ENCODE measurements at regions not wholly inside any gene's neighbourhood (a gene's known extent, or its start where the extent isn't known, plus 50 kb on each side); places are given as distances from the start of the nearest gene placed in this dataset.

DNA sequence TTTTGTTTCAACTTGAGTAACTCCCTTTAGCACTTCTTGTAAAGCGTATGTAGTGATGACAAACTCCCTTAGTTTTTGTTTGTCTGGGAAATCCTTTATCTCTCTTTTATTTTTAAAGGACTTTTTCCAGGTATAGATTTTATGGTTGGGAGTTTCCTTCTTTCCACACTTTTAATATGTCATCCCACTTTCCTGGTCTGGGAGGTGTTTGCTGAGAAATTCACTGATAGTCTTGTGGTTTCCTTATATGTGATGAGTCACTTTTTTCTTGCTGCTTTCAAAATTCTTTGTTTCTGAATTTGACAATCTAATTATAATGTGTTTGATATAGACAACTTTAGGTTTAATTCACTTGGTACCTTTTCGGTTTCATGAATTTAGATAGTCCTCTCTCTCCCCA is 353.9 kb downstream of the GPAT3 start (continued):
- TF ChIP-seq, protein P1, sequence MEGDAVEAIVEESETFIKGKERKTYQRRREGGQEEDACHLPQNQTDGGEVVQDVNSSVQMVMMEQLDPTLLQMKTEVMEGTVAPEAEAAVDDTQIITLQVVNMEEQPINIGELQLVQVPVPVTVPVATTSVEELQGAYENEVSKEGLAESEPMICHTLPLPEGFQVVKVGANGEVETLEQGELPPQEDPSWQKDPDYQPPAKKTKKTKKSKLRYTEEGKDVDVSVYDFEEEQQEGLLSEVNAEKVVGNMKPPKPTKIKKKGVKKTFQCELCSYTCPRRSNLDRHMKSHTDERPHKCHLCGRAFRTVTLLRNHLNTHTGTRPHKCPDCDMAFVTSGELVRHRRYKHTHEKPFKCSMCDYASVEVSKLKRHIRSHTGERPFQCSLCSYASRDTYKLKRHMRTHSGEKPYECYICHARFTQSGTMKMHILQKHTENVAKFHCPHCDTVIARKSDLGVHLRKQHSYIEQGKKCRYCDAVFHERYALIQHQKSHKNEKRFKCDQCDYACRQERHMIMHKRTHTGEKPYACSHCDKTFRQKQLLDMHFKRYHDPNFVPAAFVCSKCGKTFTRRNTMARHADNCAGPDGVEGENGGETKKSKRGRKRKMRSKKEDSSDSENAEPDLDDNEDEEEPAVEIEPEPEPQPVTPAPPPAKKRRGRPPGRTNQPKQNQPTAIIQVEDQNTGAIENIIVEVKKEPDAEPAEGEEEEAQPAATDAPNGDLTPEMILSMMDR (conservative IDR thresholded peaks at IDR 0.05; ENCODE audit: low read depth in 2 of 2): no peak

DNA sequence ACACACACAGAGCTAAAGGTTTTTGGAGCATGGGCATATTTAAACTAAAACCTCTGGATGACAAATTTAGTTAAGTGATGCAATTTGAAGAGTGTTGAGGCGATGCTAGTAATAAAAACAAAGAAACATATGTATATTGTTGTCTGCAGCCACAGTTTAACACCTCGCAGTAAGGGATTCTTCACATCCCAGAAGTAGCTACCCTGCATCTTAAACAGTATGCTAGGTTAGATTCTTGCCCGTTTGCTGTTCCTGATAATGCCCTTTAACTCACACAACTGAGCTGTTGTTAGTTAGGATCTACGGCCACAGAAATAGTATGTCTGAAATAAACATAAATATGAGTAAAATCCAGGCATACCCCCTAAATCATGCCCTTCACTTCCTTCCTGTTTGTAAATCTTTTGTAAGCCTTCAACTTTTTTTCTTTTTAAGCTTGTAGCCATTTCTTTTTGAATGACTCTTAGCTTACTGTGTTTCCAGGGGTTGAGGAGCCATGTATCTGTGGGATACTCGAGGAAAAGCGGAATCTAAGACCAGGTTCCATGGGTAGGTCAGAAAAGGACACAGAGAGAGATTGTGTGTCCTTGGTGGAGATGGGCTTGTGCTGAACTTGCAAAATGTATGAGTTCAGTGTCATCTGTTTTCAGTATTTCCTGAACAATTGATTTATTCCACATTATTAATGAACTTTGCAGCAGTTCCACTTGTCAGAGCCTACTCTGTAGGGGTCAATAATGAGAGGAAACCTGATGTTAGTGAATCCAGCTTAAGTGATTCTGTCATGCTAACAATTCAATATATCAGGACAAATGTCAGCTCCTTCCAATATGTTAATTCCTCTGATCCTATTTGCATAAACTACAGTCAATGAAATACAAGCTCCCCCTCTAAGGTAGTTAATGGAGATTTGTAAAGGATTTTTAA is 349.6 kb downstream of the GPAT3 start:
- no peaks in the 10 kb centered on the region for H3F3A ChIP-seq (replicated peaks; ENCODE audit: low read depth)
- ATAC-seq (peak; percentile 53), DNase-seq (ENCODE audit: low spot score) (peak; percentile 11)
- H3K36me3 Mint-ChIP-seq (ENCODE audit: low read depth): no peaks in the 10 kb centered on the region
- H3K36me3 ChIP-seq (ENCODE audit: insufficient read depth): no peaks in the 10 kb centered on the region
- TF ChIP-seq, protein P2, sequence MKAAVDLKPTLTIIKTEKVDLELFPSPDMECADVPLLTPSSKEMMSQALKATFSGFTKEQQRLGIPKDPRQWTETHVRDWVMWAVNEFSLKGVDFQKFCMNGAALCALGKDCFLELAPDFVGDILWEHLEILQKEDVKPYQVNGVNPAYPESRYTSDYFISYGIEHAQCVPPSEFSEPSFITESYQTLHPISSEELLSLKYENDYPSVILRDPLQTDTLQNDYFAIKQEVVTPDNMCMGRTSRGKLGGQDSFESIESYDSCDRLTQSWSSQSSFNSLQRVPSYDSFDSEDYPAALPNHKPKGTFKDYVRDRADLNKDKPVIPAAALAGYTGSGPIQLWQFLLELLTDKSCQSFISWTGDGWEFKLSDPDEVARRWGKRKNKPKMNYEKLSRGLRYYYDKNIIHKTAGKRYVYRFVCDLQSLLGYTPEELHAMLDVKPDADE (IDR thresholded peaks at IDR 0.05): no peak
- TF ChIP-seq CREB1 (CRISPR knock-in tag; IDR thresholded peaks at IDR 0.05; ENCODE audit: low read depth) (no peak), EZH2 (IDR thresholded peaks at IDR 0.05; ENCODE audit: low read depth, unreplicated experiment) (no peak), STAT1 (IDR thresholded peaks at IDR 0.05; ENCODE audit: unreplicated experiment) (no peak), ZNF331 (CRISPR knock-in tag; IDR thresholded peaks at IDR 0.05; ENCODE audit: low read depth) (no peak), JUNB (IDR thresholded peaks at IDR 0.05; ENCODE audit: unreplicated experiment) (no peak), EZH2phosphoT487 (IDR thresholded peaks at IDR 0.05; ENCODE audit: unreplicated experiment) (no peak)
- TF ChIP-seq, protein P1 (conservative IDR thresholded peaks at IDR 0.05; ENCODE audit: low read depth in 2 of 2): no peak
- H3K4me3 ChIP-seq: no peak overlapping the region
- H3K4me2 ChIP-seq: no peak overlapping the region; the same call in 1 of the 2 replicates
- peak overlapping the region; percentile 88 for H2AFZ ChIP-seq
- H3K4me1 ChIP-seq (ENCODE audit: insufficient read depth): peaks cover 19% of the 10 kb centered on the region
- peaks cover 14% of the 10 kb centered on the region for H3K4me1 Mint-ChIP-seq
- H4K20me1 ChIP-seq (replicated peaks; ENCODE audit: insufficient read depth): no peaks in the 10 kb centered on the region
- no peaks in the 10 kb centered on the region for H3K9me2 ChIP-seq (ENCODE audit: insufficient read depth)
- H3K27ac Mint-ChIP-seq: no peak overlapping the region
- no peaks in the 10 kb centered on the region for H3K79me2 ChIP-seq (replicated peaks; ENCODE audit: insufficient read depth)
- H3K27ac ChIP-seq (ENCODE audit: low read depth): no peak overlapping the region
- no peaks in the 10 kb centered on the region for H3K27me3 ChIP-seq (ENCODE audit: insufficient read depth)
- no peaks in the 10 kb centered on the region for H3K9me3 Mint-ChIP-seq
- H3K4me3 Mint-ChIP-seq: no peak overlapping the region
- H3K27me3 Mint-ChIP-seq (ENCODE audit: insufficient read depth, low read depth, poor library complexity): peaks cover 2% of the 10 kb centered on the region

Data from GM23338 (cell line).